AML-193 (cell line): ENCODE measurements at regions not wholly inside any gene's neighbourhood (a gene's known extent, or its start where the extent isn't known, plus 50 kb on each side); places are given as distances from the start of the nearest gene placed in this dataset.
"Not testable (repeated sequence)": the region's sequence is repeated elsewhere in the genome, so short reads cannot be mapped to it uniquely, and the experiment has no call there.

ENCODE experiments used
- DNase-seq, 2 experiments: peaks; one replicate each; lab custom pipeline; 2025; lab: John Stamatoyannopoulos, UW

DNA sequence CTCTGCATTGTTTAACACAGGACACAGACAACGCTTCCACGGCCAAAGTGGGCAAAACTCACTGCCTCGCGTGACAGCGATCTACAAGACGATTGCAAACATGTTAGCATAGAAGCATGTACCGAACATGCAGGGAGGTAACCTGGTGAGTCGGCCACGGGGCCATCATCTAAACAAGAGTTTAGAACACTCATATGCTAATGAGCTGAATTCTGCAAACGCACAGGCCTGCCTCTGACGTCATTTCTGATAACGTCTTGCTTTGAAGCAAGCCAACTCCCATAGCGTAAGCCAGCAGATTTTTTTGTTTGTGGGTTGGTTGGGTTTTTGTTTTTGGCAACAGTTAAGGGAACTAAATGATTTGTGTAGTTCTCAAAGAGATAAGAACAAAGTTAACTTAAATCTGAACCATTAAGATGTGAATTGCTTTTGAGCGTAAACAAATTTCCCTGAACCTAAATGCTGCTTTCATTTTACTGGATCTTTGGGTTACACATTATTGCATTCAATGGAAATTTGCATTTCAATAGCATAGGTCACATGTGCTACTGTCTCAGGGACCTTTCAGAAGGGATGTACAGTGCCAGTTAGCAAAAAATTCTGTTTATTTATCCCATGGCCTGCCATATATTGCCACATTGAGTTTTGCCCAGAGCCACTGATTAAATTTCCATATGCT lies 184.5 kb upstream of the PDE10A start:
- DNase-seq = no peak

DNA sequence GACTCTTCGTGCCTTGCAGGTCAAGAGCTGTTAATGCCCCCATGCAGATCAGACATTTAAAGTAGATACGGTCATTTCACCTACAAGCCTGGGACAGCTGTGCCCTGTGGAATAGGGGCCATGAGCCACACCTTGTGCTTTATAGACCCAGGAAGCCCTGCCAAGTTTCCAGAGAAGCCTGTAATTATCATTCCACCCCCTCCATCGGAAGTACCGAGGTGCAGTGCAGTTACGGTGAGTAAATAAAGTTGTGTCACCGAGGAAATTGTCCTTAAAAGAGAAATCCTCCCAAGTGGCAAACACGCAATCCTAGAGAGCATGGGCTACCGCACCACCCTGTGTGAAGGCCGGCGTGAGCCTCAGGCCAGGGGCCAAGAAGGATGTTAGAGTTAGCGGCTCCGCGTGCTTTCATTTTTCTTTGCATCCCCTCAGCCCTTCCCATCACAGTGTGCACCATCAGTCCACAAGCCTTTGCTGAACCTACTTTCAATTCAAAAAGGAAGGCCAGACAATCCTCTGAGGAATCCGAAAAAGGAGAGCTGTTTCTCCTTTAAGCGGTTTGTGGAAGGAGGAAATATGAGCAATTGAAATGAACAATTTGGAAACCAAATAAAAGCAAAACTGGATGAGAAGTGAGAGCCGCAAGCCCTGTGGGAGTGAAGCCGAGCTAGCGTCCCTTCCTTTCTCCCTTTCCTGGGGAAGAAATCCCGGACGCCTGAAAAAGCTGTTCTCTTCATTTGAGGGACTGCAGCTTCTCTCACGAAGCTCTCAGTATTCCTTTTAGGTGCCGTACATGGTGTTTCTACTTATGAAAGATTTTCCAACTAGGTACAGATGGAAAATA lies 183.3 kb upstream of the PDE10A start:
- no peak for DNase-seq

DNA sequence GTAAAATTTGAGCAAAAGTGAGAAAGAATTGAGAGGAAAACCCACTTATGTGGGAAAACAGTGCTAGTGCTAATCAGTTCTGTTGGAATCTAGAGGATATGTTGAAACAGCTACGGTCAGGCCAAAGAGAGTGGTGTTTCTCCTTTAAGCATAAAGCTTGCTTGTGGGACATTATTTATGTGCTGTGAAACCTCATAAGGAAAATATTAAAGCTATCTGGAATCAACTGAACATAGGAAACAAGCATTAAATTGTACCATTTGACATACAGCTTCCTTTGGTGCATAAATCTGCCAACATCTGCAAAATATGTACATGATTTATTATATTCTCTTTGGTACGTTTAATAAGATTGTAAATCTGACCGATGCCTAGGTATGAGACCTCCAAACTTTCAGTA lies 182.5 kb upstream of the PDE10A start:
- DNase-seq = no peak

DNA sequence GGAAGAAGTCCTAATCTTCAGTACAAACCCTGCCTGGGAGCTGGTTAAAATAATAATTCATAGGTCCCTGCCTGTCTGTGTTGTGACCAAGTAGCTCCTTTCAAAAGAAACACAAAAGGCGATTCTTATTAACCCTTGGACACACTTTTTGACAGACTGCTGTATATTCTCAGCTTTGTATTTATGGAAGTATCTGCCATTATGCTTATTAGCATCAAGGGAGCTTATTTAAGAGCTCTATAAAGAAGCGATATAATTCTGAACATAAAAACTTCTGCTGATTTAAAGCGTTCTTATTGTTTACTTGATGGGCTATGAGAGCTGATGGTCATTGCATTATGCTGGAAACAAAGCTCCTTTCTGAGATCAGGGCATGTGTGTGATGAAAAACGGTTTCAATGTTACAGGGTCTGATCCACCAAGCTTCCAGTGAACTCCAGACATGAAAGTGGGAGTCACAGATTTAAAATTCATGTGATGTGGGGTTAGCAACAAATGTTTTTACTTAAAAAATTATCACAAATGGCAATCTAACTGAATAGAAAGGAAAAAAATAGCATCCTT lies 181.8 kb upstream of the PDE10A start:
- DNase-seq = no peak

DNA sequence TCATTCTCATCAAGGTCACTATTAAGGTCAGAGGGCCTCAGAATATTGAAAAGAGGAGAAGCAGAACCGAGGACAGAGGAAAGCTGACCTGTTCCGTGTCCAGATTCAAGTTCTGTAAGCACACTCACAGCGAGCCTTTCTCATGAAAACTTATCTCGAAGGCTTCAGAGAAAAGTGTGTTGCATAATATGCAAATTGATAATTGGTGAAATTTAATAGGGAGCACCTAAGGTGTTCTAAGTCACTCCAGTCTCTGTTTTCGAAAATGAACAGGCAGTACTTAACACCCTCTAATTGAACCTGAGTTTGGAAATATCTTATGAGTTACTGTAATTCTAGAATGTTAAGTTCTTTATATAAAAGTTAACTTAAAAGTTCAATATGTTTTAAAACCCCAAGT lies 181.2 kb upstream of the PDE10A start:
- no peak for DNase-seq

DNA sequence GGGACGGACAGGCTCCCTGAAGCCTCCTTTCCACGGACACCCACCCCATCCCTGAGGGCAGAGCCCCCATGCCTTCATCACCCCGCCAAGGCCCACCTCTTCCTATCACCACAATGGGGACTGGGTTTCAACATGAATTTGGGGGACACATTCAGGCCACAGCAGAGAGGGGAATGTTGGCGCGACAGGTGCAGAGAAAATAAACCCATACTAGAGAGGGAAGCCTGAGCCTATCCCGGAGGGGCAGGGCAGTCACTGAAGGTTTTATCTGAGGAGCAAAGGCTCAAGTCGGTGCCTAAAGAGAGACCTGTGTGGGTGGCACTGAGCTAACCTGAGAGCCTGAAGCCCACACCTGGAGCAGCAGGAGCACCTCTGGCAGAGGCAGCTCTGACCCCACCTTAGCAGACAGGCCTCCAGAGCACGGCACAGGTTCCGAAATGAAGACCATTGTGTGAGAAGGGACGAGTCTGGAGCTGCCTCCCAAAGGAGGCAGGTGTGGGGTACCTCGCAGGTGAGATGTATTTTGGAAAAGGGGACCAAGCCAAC lies 180.6 kb upstream of the PDE10A start:
- DNase-seq = no peak

GRCh38 chr6:165843121-165843520 lies 180.1 kb upstream of the PDE10A start:
- DNase-seq = no peak

DNA sequence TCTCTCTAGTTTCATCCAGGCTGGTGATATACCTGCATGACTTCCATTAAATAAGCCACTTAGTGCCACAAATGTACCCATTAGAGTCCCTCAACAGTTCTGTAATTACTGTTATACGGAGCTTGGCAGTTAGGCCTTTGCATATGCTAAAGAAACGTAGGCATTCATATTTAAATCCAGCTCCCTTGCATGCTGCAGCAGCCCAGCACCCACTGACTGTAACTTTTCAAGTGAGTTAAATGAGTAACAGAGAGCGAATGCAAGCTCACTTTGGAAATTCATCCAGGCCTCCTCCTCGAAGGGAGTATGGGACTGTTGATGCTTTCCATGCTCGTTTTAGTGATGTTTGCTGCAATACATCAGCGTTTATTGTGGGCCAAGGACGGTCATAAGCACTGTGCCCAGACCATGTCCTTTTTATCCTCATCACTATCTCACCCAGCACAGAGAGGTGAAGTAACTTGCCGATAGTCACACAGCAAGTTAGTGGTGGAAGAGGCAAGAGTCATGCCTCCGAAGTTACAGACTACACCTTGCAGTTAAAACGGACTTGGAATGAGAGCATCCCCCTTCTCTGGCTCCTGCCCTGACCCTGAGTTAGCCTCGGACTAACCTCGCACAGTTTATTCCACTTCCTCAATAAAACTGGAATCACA lies 179.4 kb upstream of the PDE10A start:
- DNase-seq = no peak

- no peak for DNase-seq
These were observed 178.1 kb upstream of the PDE10A start for GRCh38 chr6:165841153-165841558.

GRCh38 chr6:165837948-165838745 lies 175.1 kb upstream of the PDE10A start:
- no peak for DNase-seq

GRCh38 chr6:165836648-165837047 lies 173.6 kb upstream of the PDE10A start:
- DNase-seq = not testable (repeated sequence)

DNA sequence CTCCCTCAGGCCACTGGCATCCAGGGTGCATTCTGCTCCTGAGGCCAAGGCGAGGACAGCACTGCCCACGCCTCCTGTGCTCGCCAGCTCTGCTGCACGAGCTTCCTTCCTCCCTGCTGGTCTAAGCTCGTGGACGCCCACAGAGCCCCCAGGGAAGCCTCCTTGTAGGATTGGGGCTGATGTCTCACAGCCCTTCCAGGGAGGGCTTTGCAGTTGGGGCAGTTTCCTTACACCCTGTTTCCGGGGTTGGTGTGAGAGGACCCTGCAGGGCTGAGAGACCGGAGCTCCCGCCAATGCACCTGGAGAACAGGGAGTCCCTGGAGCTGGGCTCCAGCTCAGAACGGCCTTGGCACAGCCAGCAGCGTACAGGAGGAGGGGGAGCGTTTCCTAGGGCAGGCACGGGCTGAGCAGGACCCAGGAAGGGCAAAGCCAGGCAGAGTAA lies 172.4 kb upstream of the PDE10A start:
- no peak for DNase-seq

DNA sequence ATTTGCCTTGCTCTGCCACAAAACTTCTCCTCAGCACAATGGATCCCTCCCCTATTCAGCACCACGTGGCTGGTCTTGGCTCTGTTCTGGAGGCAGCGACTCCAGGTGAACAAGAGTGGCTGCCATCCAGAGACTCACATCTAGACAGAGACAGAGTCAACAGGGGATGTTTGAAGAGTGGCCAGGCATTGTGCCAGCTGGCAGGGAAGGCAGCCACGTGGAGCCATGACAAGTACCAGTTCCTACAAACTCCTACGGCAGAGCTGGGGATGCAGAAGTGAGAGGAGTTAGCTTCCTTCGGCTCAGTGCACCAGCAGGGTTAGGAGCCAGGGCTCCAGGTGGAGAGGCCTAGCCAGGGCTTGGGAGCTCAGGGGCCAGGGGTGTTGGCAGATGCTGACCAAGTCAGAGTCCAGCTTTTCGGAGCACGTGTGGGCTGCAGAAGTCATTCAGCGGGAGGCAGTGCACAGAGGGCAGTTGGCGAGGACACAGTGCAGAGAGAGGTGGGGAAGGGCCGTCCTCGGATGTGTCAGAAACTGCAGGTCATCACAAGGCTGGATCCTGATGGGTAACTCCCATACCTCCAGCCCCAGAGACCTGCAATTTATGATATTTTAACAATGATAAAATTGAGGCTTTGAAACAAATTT lies 171.7 kb upstream of the PDE10A start:
- no peak for DNase-seq

DNA sequence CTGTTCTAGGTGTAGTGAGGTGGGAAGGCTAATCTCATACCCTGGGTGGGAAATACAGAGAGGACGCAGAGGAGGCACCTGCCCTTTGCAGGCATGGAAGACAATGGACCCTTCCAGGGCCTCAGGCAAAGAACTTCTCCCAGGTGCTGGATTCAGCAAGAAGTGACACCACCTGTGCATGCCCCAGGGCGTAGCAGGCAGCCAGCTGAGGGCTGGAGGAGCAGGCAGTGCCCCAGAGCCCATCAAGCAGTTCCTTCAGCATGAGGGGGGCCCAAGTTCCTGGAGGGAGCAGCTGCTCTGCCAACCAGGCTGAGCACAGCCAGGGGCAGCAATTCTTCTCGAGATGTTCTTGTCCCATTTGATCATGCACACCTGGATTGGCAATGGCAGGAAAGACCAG lies 170.3 kb upstream of the PDE10A start:
- no peak for DNase-seq

DNA sequence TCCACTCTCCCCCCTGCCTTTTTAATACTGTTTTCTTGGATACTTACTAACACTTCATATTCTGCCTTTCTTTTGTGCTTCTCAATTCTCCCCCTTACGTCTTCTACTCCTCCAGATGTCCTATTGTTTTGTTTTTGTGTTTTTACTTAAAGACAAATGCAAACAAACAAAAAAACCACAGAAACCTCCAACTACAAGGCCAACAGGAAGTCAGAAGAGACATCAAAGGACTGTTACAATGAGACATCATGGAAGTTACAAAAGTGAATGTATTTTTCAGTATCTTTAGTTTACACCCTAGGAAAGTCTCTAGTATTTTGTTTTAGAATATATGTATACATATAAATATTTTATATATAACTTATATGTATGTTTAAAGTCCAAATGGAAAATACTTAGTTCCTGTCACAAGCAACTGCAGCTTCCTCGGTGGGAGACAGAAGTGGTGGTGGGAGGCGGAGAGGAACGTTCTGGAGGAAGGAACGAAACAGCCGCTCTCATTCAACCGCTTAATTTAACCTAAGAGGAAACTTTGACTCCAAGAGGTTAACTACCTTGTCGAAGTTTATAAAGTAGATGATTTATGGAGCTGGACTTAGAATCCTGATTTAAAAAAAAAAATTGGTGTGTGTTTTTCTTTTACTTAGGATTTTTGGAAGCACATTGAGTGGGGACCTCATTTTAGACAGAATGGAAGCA lies 168.9 kb upstream of the PDE10A start:
- DNase-seq = no peak

- DNase-seq = no peak
These were observed 167.7 kb upstream of the PDE10A start for GRCh38 chr6:165830761-165831160.

- no peak for DNase-seq
These were observed 166.3 kb upstream of the PDE10A start for GRCh38 chr6:165829376-165829775.

GRCh38 chr6:165827190-165827518 lies 164.1 kb upstream of the PDE10A start:
- DNase-seq = no peak

DNA sequence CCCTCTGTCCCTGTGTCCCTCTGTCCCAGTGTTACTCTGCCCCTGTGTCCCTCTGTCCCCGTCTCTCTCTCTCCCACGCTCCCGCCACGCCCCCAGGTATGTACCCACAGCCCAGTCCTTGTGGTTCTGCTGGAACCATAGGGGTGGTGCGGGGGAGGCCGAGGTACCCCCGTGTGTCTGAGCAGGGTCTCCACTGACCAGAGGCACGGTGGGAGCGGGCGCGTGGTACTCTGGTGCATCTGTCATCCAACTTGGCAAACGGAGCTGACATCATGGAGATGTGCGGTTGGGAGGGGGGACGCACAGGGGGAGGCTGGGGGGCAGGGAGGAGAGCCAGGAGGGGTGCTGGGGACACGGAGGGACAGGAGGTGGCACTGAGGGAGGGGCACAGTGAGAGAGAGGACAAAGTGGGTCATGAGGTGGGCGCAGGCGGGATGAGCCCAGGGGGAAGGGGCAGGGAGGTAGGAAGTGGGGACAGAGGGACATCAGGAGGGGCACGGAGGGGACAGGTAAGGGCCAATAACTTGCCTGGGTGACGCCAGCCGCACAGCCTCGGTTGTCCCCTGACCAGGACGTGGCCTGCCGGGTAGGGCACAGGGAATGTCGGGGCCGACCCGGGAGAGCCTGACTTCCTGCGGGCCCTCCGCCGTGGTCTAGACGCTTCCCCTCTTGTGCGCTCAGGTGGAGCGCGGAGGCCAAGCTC lies 163.6 kb upstream of the PDE10A start:
- DNase-seq = no peak

- no peak for DNase-seq
These were observed 162.3 kb upstream of the PDE10A start for GRCh38 chr6:165825256-165825815.
